HG03469 (cell line): ENCODE measurements at regions not wholly inside any gene's neighbourhood (a gene's known extent, or its start where the extent isn't known, plus 50 kb on each side); places are given as distances from the start of the nearest gene placed in this dataset.
A peak's percentile ranks its signal among the peaks of the same experiment; 100 is the strongest.

Source experiments
- ATAC-seq: cut with Tn5 transposase; IDR thresholded peaks from one replicate; pipeline ENCODE4 v1.9.1; 2021; ENCODE audit warnings: mild to moderate bottlenecking, moderate library complexity, moderate number of reproducible peaks; ENCODE audit not compliant: unreplicated experiment

GRCh38 chr13:50587115-50587514 is 256.4 kb downstream of the DLEU7 start:
- ATAC-seq = no peak

GRCh38 chr13:50587645-50588373 is 255.7 kb downstream of the DLEU7 start:
- no peak for ATAC-seq

GRCh38 chr13:50588491-50589130 is 254.9 kb downstream of the DLEU7 start:
- ATAC-seq = no peak

GRCh38 chr13:50589139-50589538 is 254.4 kb downstream of the DLEU7 start:
- ATAC-seq = no peak

- ATAC-seq = no peak
Observed at GRCh38 chr13:50589651-50590054, 253.8 kb downstream of the DLEU7 start.

- ATAC-seq = no peak
Observed at GRCh38 chr13:50592412-50593155, 250.9 kb downstream of the DLEU7 start.

GRCh38 chr13:50593207-50593606 is 250.3 kb downstream of the DLEU7 start:
- ATAC-seq = no peak

- ATAC-seq = peak; percentile 56
Observed at GRCh38 chr13:50594276-50595051, 249.0 kb downstream of the DLEU7 start.

GRCh38 chr13:50595196-50595595 is 248.3 kb downstream of the DLEU7 start:
- no peak for ATAC-seq

GRCh38 chr13:50596156-50596555 is 247.3 kb downstream of the DLEU7 start:
- ATAC-seq = no peak

GRCh38 chr13:50596776-50597203 is 246.7 kb downstream of the DLEU7 start:
- ATAC-seq = no peak

GRCh38 chr13:50598338-50598737 is 245.2 kb downstream of the DLEU7 start:
- peak; percentile 29 for ATAC-seq

- ATAC-seq = no peak
Observed at GRCh38 chr13:50599046-50599445, 244.4 kb downstream of the DLEU7 start.

GRCh38 chr13:50599927-50600326 is 243.6 kb downstream of the DLEU7 start:
- ATAC-seq = no peak

- ATAC-seq = no peak
Observed at GRCh38 chr13:50608370-50608769, 235.1 kb downstream of the DLEU7 start.

- ATAC-seq = no peak
Observed at GRCh38 chr13:50609011-50609410, 234.5 kb downstream of the DLEU7 start.

GRCh38 chr13:50610238-50610637 is 233.3 kb downstream of the DLEU7 start:
- no peak for ATAC-seq

GRCh38 chr13:50611117-50611781 is 232.2 kb downstream of the DLEU7 start:
- ATAC-seq = no peak

- ATAC-seq = no peak
Observed at GRCh38 chr13:50612717-50613116, 230.8 kb downstream of the DLEU7 start.

- no peak for ATAC-seq
Observed at GRCh38 chr13:50613356-50613831, 230.1 kb downstream of the DLEU7 start.
